C4-2B (cell line): ENCODE measurements at regions not wholly inside any gene's neighbourhood (a gene's known extent, or its start where the extent isn't known, plus 50 kb on each side); places are given as distances from the start of the nearest gene placed in this dataset.

Source experiments
- CTCF ChIP-seq: fragments of 450-650 bp; conservative IDR thresholded peaks from 2 replicates; pipeline ENCODE4 v1.5.1; 2017; ENCODE audit warnings: mild to moderate bottlenecking
- ZFX ChIP-seq: fragments of 450-650 bp; IDR thresholded peaks from 2 replicates; pipeline ENCODE4 v1.6.1; 2017

- TF ChIP-seq CTCF (no peak), ZFX (no peak)
These were observed 1135.9 kb downstream of the RAPGEF2 start for GRCh38 chr4:160238790-160239189.
